Epithelial cell of prostate (primary cell): ENCODE measurements at regions not wholly inside any gene's neighbourhood (a gene's known extent, or its start where the extent isn't known, plus 50 kb on each side); places are given as distances from the start of the nearest gene placed in this dataset.
"Not testable (repeated sequence)": the region's sequence is repeated elsewhere in the genome, so short reads cannot be mapped to it uniquely, and the experiment has no call there.

Experiments
- DNase-seq: peaks from one replicate; pipeline ENCODE4 v3.0.0-alpha.2; 2011; ENCODE audit warnings: low read depth, low spot score
- H3K27ac ChIP-seq: fragments of 450-650 bp; 2 replicates; pipeline ENCODE4 v1.5.1; 2017; ENCODE audit warnings: mild to moderate bottlenecking

GRCh38 chr1:30537279-30537678 lies 186.1 kb downstream of the MATN1 start:
- H3K27ac ChIP-seq = no peak overlapping the region
- no peak for DNase-seq

- no peak overlapping the region for H3K27ac ChIP-seq
- no peak for DNase-seq
Measured at GRCh38 chr1:30536530-30536929, 186.9 kb downstream of the MATN1 start.

- DNase-seq = no peak
- H3K27ac ChIP-seq = no peak overlapping the region
Measured at GRCh38 chr1:30535595-30536325, 187.6 kb downstream of the MATN1 start.

GRCh38 chr1:30534551-30534940 lies 188.8 kb downstream of the MATN1 start:
- DNase-seq = no peak
- H3K27ac ChIP-seq = no peak overlapping the region

- no peak overlapping the region for H3K27ac ChIP-seq
- DNase-seq = no peak
Measured at GRCh38 chr1:30533796-30534550, 189.4 kb downstream of the MATN1 start.

GRCh38 chr1:30533141-30533540 lies 190.2 kb downstream of the MATN1 start:
- DNase-seq = no peak
- H3K27ac ChIP-seq = no peak overlapping the region

GRCh38 chr1:30532621-30533020 lies 190.8 kb downstream of the MATN1 start:
- DNase-seq = no peak
- no peak overlapping the region for H3K27ac ChIP-seq

GRCh38 chr1:30527511-30528140 lies 195.8 kb downstream of the MATN1 start:
- no peak for DNase-seq
- H3K27ac ChIP-seq = peak overlapping the region; percentile 28

- DNase-seq = no peak
- peak overlapping the region; percentile 28 for H3K27ac ChIP-seq
Measured at GRCh38 chr1:30526652-30527345, 196.6 kb downstream of the MATN1 start.

- peak overlapping the region; percentile 25 for H3K27ac ChIP-seq
- DNase-seq = no peak
Measured at GRCh38 chr1:30525971-30526651, 197.3 kb downstream of the MATN1 start.

- H3K27ac ChIP-seq = peak overlapping the region; percentile 25
- DNase-seq = no peak
Measured at GRCh38 chr1:30525631-30525970, 197.8 kb downstream of the MATN1 start.

- H3K27ac ChIP-seq = no peak overlapping the region
Measured at GRCh38 chr1:30524840-30525617, 198.4 kb downstream of the MATN1 start.

GRCh38 chr1:30524025-30524555 lies 199.3 kb downstream of the MATN1 start:
- H3K27ac ChIP-seq = peak overlapping the region; percentile 84
- DNase-seq = not testable (repeated sequence)

More at GRCh38 chr1:30524840-30525617, 198.4 kb downstream of the MATN1 start:
- no peak for DNase-seq

- peak; percentile 83 for DNase-seq
- peak overlapping the region; percentile 84 for H3K27ac ChIP-seq
Measured at GRCh38 chr1:30523055-30524020, 200.0 kb downstream of the MATN1 start.

GRCh38 chr1:30522031-30523004 lies 201.1 kb downstream of the MATN1 start:
- no peak for DNase-seq
- H3K27ac ChIP-seq = peak overlapping the region; percentile 84

GRCh38 chr1:30521261-30521865 lies 202.0 kb downstream of the MATN1 start:
- DNase-seq = no peak
- H3K27ac ChIP-seq = peak overlapping the region; percentile 84
